HepG2 (cell line): ENCODE measurements at regions not wholly inside any gene's neighbourhood (a gene's known extent, or its start where the extent isn't known, plus 50 kb on each side); places are given as distances from the start of the nearest gene placed in this dataset.

ENCODE experiments used
- EP300 ChIP-seq, 3 experiments: sonication (generic) in 1 of 3; formaldehyde crosslinking in 1 of 3; IDR thresholded peaks; 2 replicates each; pipeline versions ENCODE4 v1.5.1 to v1.6.1; 2011 to 2020; ENCODE audit warnings: low read depth in 2 of 3, low read length in 2 of 3, borderline replicate concordance in 1 of 3, improper control_type of control experiment in 1 of 3, mild to moderate bottlenecking in 1 of 3, missing genetic modification reagents in 1 of 3, moderate library complexity in 1 of 3
- HDAC2 ChIP-seq: sonication (generic); formaldehyde crosslinking; IDR thresholded peaks from 2 replicates; pipeline ENCODE4 v1.4.0; 2020; ENCODE audit warnings: missing genetic modification reagents
- MXI1 ChIP-seq: IDR thresholded peaks from 3 replicates; pipeline ENCODE4 v1.6.1; 2012; ENCODE audit warnings: low read depth, low read length, inconsistent platforms, borderline replicate concordance
- MYC ChIP-seq: sonication (generic); formaldehyde crosslinking; IDR thresholded peaks from 2 replicates; pipeline ENCODE4 v1.9.0; 2021; ENCODE audit warnings: missing genetic modification reagents, borderline replicate concordance
- NFIC ChIP-seq: IDR thresholded peaks from 2 replicates; pipeline ENCODE4 v1.6.1; 2012; ENCODE audit warnings: mild to moderate bottlenecking, low read length, inconsistent platforms
- SAFB2 ChIP-seq: sonication (generic); formaldehyde crosslinking; IDR thresholded peaks from 2 replicates; pipeline ENCODE4 v1.5.1; 2020; ENCODE audit warnings: missing genetic modification reagents, low read depth, mild to moderate bottlenecking, borderline replicate concordance
- TRIM24 ChIP-seq: sonication (generic); formaldehyde crosslinking; IDR thresholded peaks from 2 replicates; pipeline ENCODE4 v1.8.0; 2022; ENCODE audit warnings: mild to moderate bottlenecking, missing genetic modification reagents
- U2AF1 ChIP-seq: fragments of 200-400 bp; formaldehyde crosslinking; optimal IDR thresholded peaks from 2 replicates; pipeline ENCODE3; 2017; ENCODE audit warnings: mild to moderate bottlenecking, low read depth, low read length
- TF ChIP-seq, protein P1 (sequence below): sonication (generic); formaldehyde crosslinking; IDR thresholded peaks from 2 replicates; pipeline ENCODE4 v1.5.0; 2020; ENCODE audit warnings: mild to moderate bottlenecking, missing genetic modification reagents, moderate library complexity
- TF ChIP-seq, protein P2 (sequence below), 2 experiments: IDR thresholded peaks; 2 replicates each; pipeline ENCODE4 v1.6.1; 2011 to 2012; ENCODE audit warnings: low read length in 2 of 2, borderline replicate concordance in 1 of 2, low read depth in 1 of 2, mild to moderate bottlenecking in 1 of 2, moderate library complexity in 1 of 2
- TF ChIP-seq, protein P3 (sequence below): sonication (generic); formaldehyde crosslinking; IDR thresholded peaks from 2 replicates; pipeline ENCODE4 v1.5.0; 2020; ENCODE audit warnings: missing genetic modification reagents
- TF ChIP-seq, protein P4 (sequence below): sonication (generic); formaldehyde crosslinking; IDR thresholded peaks from 2 replicates; pipeline ENCODE4 v1.4.0; 2020; ENCODE audit warnings: mild to moderate bottlenecking, missing genetic modification reagents

DNA sequence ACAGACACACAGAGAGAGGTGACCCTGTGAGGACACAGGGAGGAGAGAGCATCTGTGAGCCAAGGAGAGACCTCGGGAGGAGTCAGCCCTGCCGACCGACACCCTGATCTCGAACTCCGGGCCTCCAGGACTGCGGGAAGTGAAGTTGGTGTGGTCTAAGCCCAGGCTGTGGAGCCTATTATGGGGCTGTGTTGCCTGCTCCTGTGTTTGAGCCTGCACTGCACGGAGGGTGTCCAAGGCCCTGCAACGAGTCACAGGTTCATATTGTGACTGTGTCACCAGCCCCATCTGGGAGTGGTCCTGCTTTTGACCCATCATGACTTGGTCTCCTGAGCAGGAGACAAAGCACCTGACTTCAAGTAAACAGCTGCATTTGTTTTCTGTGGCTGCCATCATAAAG lies 186.0 kb upstream of the AJAP1 start:
- TF ChIP-seq, protein P1, sequence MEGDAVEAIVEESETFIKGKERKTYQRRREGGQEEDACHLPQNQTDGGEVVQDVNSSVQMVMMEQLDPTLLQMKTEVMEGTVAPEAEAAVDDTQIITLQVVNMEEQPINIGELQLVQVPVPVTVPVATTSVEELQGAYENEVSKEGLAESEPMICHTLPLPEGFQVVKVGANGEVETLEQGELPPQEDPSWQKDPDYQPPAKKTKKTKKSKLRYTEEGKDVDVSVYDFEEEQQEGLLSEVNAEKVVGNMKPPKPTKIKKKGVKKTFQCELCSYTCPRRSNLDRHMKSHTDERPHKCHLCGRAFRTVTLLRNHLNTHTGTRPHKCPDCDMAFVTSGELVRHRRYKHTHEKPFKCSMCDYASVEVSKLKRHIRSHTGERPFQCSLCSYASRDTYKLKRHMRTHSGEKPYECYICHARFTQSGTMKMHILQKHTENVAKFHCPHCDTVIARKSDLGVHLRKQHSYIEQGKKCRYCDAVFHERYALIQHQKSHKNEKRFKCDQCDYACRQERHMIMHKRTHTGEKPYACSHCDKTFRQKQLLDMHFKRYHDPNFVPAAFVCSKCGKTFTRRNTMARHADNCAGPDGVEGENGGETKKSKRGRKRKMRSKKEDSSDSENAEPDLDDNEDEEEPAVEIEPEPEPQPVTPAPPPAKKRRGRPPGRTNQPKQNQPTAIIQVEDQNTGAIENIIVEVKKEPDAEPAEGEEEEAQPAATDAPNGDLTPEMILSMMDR (CRISPR knock-in tag): no peak
- TF ChIP-seq SAFB2 (CRISPR knock-in tag): no peak
- TF ChIP-seq U2AF1: no peak
- TF ChIP-seq MYC (CRISPR knock-in tag): no peak
- no peak for TF ChIP-seq HDAC2
- TF ChIP-seq, protein P2, sequence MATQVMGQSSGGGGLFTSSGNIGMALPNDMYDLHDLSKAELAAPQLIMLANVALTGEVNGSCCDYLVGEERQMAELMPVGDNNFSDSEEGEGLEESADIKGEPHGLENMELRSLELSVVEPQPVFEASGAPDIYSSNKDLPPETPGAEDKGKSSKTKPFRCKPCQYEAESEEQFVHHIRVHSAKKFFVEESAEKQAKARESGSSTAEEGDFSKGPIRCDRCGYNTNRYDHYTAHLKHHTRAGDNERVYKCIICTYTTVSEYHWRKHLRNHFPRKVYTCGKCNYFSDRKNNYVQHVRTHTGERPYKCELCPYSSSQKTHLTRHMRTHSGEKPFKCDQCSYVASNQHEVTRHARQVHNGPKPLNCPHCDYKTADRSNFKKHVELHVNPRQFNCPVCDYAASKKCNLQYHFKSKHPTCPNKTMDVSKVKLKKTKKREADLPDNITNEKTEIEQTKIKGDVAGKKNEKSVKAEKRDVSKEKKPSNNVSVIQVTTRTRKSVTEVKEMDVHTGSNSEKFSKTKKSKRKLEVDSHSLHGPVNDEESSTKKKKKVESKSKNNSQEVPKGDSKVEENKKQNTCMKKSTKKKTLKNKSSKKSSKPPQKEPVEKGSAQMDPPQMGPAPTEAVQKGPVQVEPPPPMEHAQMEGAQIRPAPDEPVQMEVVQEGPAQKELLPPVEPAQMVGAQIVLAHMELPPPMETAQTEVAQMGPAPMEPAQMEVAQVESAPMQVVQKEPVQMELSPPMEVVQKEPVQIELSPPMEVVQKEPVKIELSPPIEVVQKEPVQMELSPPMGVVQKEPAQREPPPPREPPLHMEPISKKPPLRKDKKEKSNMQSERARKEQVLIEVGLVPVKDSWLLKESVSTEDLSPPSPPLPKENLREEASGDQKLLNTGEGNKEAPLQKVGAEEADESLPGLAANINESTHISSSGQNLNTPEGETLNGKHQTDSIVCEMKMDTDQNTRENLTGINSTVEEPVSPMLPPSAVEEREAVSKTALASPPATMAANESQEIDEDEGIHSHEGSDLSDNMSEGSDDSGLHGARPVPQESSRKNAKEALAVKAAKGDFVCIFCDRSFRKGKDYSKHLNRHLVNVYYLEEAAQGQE (IDR thresholded peaks at IDR 0.05; ENCODE audit: borderline replicate concordance in 1 of 2, low read depth in 1 of 2, low read length in 2 of 2): no peak
- TF ChIP-seq, protein P3, sequence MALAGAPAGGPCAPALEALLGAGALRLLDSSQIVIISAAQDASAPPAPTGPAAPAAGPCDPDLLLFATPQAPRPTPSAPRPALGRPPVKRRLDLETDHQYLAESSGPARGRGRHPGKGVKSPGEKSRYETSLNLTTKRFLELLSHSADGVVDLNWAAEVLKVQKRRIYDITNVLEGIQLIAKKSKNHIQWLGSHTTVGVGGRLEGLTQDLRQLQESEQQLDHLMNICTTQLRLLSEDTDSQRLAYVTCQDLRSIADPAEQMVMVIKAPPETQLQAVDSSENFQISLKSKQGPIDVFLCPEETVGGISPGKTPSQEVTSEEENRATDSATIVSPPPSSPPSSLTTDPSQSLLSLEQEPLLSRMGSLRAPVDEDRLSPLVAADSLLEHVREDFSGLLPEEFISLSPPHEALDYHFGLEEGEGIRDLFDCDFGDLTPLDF (CRISPR knock-in tag): no peak
- TF ChIP-seq, protein P4, sequence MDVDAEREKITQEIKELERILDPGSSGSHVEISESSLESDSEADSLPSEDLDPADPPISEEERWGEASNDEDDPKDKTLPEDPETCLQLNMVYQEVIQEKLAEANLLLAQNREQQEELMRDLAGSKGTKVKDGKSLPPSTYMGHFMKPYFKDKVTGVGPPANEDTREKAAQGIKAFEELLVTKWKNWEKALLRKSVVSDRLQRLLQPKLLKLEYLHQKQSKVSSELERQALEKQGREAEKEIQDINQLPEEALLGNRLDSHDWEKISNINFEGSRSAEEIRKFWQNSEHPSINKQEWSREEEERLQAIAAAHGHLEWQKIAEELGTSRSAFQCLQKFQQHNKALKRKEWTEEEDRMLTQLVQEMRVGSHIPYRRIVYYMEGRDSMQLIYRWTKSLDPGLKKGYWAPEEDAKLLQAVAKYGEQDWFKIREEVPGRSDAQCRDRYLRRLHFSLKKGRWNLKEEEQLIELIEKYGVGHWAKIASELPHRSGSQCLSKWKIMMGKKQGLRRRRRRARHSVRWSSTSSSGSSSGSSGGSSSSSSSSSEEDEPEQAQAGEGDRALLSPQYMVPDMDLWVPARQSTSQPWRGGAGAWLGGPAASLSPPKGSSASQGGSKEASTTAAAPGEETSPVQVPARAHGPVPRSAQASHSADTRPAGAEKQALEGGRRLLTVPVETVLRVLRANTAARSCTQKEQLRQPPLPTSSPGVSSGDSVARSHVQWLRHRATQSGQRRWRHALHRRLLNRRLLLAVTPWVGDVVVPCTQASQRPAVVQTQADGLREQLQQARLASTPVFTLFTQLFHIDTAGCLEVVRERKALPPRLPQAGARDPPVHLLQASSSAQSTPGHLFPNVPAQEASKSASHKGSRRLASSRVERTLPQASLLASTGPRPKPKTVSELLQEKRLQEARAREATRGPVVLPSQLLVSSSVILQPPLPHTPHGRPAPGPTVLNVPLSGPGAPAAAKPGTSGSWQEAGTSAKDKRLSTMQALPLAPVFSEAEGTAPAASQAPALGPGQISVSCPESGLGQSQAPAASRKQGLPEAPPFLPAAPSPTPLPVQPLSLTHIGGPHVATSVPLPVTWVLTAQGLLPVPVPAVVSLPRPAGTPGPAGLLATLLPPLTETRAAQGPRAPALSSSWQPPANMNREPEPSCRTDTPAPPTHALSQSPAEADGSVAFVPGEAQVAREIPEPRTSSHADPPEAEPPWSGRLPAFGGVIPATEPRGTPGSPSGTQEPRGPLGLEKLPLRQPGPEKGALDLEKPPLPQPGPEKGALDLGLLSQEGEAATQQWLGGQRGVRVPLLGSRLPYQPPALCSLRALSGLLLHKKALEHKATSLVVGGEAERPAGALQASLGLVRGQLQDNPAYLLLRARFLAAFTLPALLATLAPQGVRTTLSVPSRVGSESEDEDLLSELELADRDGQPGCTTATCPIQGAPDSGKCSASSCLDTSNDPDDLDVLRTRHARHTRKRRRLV: no peak
- no peak for TF ChIP-seq MXI1
- TF ChIP-seq NFIC: no peak
- TF ChIP-seq EP300 (IDR thresholded peaks at IDR 0.05; ENCODE audit: low read depth in 2 of 2, low read length in 2 of 2): no peak
- TF ChIP-seq EP300 (CRISPR knock-in tag; IDR thresholded peaks at IDR 0.05; ENCODE audit: borderline replicate concordance): no peak
- TF ChIP-seq TRIM24 (CRISPR knock-in tag): no peak
